ENCODE measurements at regions not wholly inside any gene's neighbourhood (a gene's known extent, or its start where the extent isn't known, plus 50 kb on each side); places are given as distances from the start of the nearest gene placed in this dataset.

DNA sequence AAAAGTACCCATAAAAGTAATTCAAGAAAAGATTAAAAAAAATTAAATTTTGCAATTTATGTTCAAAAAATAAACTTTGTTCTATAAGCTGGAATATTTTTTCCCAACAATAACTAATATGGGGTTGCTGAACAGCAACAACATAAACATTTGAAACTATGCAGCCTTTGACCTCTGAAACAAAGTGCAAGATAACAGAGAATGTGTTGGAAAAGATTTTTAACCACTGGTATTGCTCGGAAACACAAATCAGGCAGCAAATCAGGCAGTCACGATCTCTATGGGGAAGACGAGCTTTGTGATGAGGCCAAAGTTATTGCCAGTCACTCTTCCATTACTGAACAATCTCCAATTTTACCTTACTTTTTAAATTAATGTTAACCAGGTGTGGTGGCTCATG, 332.1 kb downstream of the PABPC4L start:
- CTCF ChIA-PET = no interaction called here
- TF ChIP-seq L3MBTL2 (conservative IDR thresholded peaks at IDR 0.05) (no peak), FOXK2 (IDR thresholded peaks at IDR 0.05) (no peak), SUZ12 (IDR thresholded peaks at IDR 0.05) (no peak), CTBP1 (IDR thresholded peaks at IDR 0.05; ENCODE audit: borderline replicate concordance) (no peak), LEF1 (IDR thresholded peaks at IDR 0.05; ENCODE audit: borderline replicate concordance) (no peak), SP1 (IDR thresholded peaks at IDR 0.05) (no peak), ELF4 (IDR thresholded peaks at IDR 0.05) (no peak), NFRKB (IDR thresholded peaks at IDR 0.05) (no peak), TARDBP (IDR thresholded peaks at IDR 0.05) (no peak), FOXA1 (IDR thresholded peaks at IDR 0.05) (no peak), HDGF (IDR thresholded peaks at IDR 0.05; ENCODE audit: borderline replicate concordance) (no peak), ARNT (IDR thresholded peaks at IDR 0.05) (no peak), FOXM1 (IDR thresholded peaks at IDR 0.05; ENCODE audit: borderline replicate concordance) (no peak), ZNF384 (IDR thresholded peaks at IDR 0.05) (no peak), BHLHE40 (IDR thresholded peaks at IDR 0.05; ENCODE audit: borderline replicate concordance) (no peak)
- TF ChIP-seq, protein P1, sequence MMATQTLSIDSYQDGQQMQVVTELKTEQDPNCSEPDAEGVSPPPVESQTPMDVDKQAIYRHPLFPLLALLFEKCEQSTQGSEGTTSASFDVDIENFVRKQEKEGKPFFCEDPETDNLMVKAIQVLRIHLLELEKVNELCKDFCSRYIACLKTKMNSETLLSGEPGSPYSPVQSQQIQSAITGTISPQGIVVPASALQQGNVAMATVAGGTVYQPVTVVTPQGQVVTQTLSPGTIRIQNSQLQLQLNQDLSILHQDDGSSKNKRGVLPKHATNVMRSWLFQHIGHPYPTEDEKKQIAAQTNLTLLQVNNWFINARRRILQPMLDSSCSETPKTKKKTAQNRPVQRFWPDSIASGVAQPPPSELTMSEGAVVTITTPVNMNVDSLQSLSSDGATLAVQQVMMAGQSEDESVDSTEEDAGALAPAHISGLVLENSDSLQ (IDR thresholded peaks at IDR 0.05) = no peak
- DNase-seq (ENCODE audit: extremely low spot score) = no peak
- POLR2A ChIA-PET = no interaction called here

- no peak for TF ChIP-seq BHLHE40 (IDR thresholded peaks at IDR 0.05; ENCODE audit: borderline replicate concordance)
- TF ChIP-seq, protein P1 (IDR thresholded peaks at IDR 0.05) = no peak
- no peak for TF ChIP-seq LEF1 (IDR thresholded peaks at IDR 0.05; ENCODE audit: borderline replicate concordance)
- no peak for TF ChIP-seq L3MBTL2 (conservative IDR thresholded peaks at IDR 0.05)
- no peak for TF ChIP-seq ELF4 (IDR thresholded peaks at IDR 0.05)
- no peak for TF ChIP-seq SP1 (IDR thresholded peaks at IDR 0.05)
- TF ChIP-seq HDGF (IDR thresholded peaks at IDR 0.05; ENCODE audit: borderline replicate concordance) = no peak
- no peak for TF ChIP-seq FOXK2 (IDR thresholded peaks at IDR 0.05)
- no peak for TF ChIP-seq ARNT (IDR thresholded peaks at IDR 0.05)
- TF ChIP-seq FOXA1 (IDR thresholded peaks at IDR 0.05) = no peak
- TF ChIP-seq SUZ12 (IDR thresholded peaks at IDR 0.05) = no peak
- TF ChIP-seq ZNF384 (IDR thresholded peaks at IDR 0.05) = no peak
- no peak for TF ChIP-seq CTBP1 (IDR thresholded peaks at IDR 0.05; ENCODE audit: borderline replicate concordance)
- TF ChIP-seq TARDBP (IDR thresholded peaks at IDR 0.05) = no peak
- POLR2A ChIA-PET = no interaction called here
- CTCF ChIA-PET = interaction anchor here (0.7 kb wide), 1 partner anchor 808 kb away, joined by 5 read pairs; no protein-coding TSS in a partner anchor
Observed at GRCh38 chr4:133868856-133869255, 332.7 kb downstream of the PABPC4L start.

DNA sequence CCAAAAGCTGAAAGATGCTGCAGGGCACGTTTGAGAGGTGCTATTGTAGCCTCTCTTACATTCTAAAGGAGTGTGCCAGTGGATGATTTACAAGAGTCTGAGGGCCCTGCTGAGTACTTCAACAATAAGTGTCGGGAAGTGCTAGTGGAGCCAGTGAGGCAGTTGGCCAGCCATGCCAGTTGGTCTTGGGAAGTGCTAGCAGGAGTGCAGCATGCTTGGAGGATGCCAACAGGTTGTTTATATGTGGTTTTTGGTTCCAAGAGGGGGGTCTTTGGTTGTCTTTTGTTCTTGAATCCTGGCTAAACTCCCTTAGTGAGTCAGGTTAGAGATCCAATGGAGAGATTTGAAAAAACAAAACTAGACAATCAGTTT, 335.3 kb downstream of the PABPC4L start:
- CTCF ChIA-PET = no interaction called here
- POLR2A ChIA-PET = no interaction called here
- no peak for TF ChIP-seq L3MBTL2 (conservative IDR thresholded peaks at IDR 0.05)
- TF ChIP-seq ZNF384 (IDR thresholded peaks at IDR 0.05) = no peak
- no peak for TF ChIP-seq CTBP1 (IDR thresholded peaks at IDR 0.05; ENCODE audit: borderline replicate concordance)
- TF ChIP-seq SUZ12 (IDR thresholded peaks at IDR 0.05) = no peak
- TF ChIP-seq BHLHE40 (IDR thresholded peaks at IDR 0.05; ENCODE audit: borderline replicate concordance) = no peak
- no peak for TF ChIP-seq ARNT (IDR thresholded peaks at IDR 0.05)
- TF ChIP-seq TARDBP (IDR thresholded peaks at IDR 0.05) = no peak
- TF ChIP-seq FOXM1 (IDR thresholded peaks at IDR 0.05; ENCODE audit: borderline replicate concordance) = no peak
- TF ChIP-seq NFRKB (IDR thresholded peaks at IDR 0.05) = no peak
- TF ChIP-seq, protein P1 (IDR thresholded peaks at IDR 0.05) = no peak
- no peak for TF ChIP-seq FOXK2 (IDR thresholded peaks at IDR 0.05)
- TF ChIP-seq FOXA1 (IDR thresholded peaks at IDR 0.05) = no peak
- no peak for TF ChIP-seq SP1 (IDR thresholded peaks at IDR 0.05)
- TF ChIP-seq LEF1 (IDR thresholded peaks at IDR 0.05; ENCODE audit: borderline replicate concordance) = no peak
- TF ChIP-seq ELF4 (IDR thresholded peaks at IDR 0.05) = no peak
- TF ChIP-seq HDGF (IDR thresholded peaks at IDR 0.05; ENCODE audit: borderline replicate concordance) = no peak
- DNase-seq (ENCODE audit: extremely low spot score) = no peak

More at GRCh38 chr4:133868856-133869255, 332.7 kb downstream of the PABPC4L start:
- DNase-seq (ENCODE audit: extremely low spot score) = no peak

GRCh38 chr4:133865612-133866327, 335.8 kb downstream of the PABPC4L start:
- CTCF ChIA-PET = no interaction called here
- no peak for TF ChIP-seq TARDBP (IDR thresholded peaks at IDR 0.05)
- no peak for TF ChIP-seq L3MBTL2 (conservative IDR thresholded peaks at IDR 0.05)
- no peak for TF ChIP-seq FOXM1 (IDR thresholded peaks at IDR 0.05; ENCODE audit: borderline replicate concordance)
- TF ChIP-seq FOXA1 (IDR thresholded peaks at IDR 0.05) = no peak
- no peak for TF ChIP-seq ZNF384 (IDR thresholded peaks at IDR 0.05)
- no peak for TF ChIP-seq BHLHE40 (IDR thresholded peaks at IDR 0.05; ENCODE audit: borderline replicate concordance)
- TF ChIP-seq, protein P1 (IDR thresholded peaks at IDR 0.05) = no peak
- no peak for TF ChIP-seq ARNT (IDR thresholded peaks at IDR 0.05)
- no peak for TF ChIP-seq HDGF (IDR thresholded peaks at IDR 0.05; ENCODE audit: borderline replicate concordance)
- no peak for TF ChIP-seq CTBP1 (IDR thresholded peaks at IDR 0.05; ENCODE audit: borderline replicate concordance)
- TF ChIP-seq LEF1 (IDR thresholded peaks at IDR 0.05; ENCODE audit: borderline replicate concordance) = no peak
- no peak for TF ChIP-seq SUZ12 (IDR thresholded peaks at IDR 0.05)
- TF ChIP-seq ELF4 (IDR thresholded peaks at IDR 0.05) = no peak
- no peak for TF ChIP-seq FOXK2 (IDR thresholded peaks at IDR 0.05)
- POLR2A ChIA-PET = no interaction called here
- peak; percentile 7 for DNase-seq (ENCODE audit: extremely low spot score)

DNA sequence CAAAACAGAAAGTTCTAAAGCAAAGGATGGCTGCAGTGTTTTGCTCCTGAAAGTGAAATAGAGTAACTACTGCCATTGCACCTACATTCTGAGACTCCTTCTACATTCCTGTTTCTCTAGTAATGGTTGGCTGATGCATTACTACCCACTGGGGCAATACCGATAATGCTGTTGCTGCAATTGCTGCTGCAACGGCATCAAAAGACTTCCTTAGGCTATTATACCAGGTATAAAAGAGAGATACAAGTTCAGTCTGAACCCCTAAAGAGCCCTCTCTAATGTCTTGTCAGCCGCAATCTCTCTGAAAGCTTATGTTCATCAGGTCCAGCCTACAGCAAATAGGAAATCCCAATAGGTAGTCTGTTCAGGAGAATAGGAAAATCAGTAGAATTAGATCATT, 338.4 kb downstream of the PABPC4L start:
- ChIA-PET CTCF (no interaction called here), POLR2A (no interaction called here)
- TF ChIP-seq, protein P1 (IDR thresholded peaks at IDR 0.05) = no peak
- TF ChIP-seq SUZ12 (IDR thresholded peaks at IDR 0.05) (no peak), L3MBTL2 (conservative IDR thresholded peaks at IDR 0.05) (no peak), FOXK2 (IDR thresholded peaks at IDR 0.05) (no peak), FOXM1 (IDR thresholded peaks at IDR 0.05; ENCODE audit: borderline replicate concordance) (no peak), HDGF (IDR thresholded peaks at IDR 0.05; ENCODE audit: borderline replicate concordance) (no peak), ARNT (IDR thresholded peaks at IDR 0.05) (no peak), SP1 (IDR thresholded peaks at IDR 0.05) (no peak), BHLHE40 (IDR thresholded peaks at IDR 0.05; ENCODE audit: borderline replicate concordance) (no peak), ELF4 (IDR thresholded peaks at IDR 0.05) (no peak), ZNF384 (IDR thresholded peaks at IDR 0.05) (no peak), CTBP1 (IDR thresholded peaks at IDR 0.05; ENCODE audit: borderline replicate concordance) (no peak), FOXA1 (IDR thresholded peaks at IDR 0.05) (no peak), LEF1 (IDR thresholded peaks at IDR 0.05; ENCODE audit: borderline replicate concordance) (no peak), TARDBP (IDR thresholded peaks at IDR 0.05) (no peak), NFRKB (IDR thresholded peaks at IDR 0.05) (no peak)
- no peak for DNase-seq (ENCODE audit: extremely low spot score)

Measured in HEK293T (cell line).